ACHN (cell line): ENCODE measurements at regions not wholly inside any gene's neighbourhood (a gene's known extent, or its start where the extent isn't known, plus 50 kb on each side); places are given as distances from the start of the nearest gene placed in this dataset.

Experiments used
- DNase-seq: peaks from one replicate; pipeline ENCODE4 v3.0.0-alpha.2; 2015
- in situ Hi-C: cut with HindIII; loops from 2 replicates; pipeline ENCODE4 v1.10.0; 2017; ENCODE audit warnings: low sequenced_read_pairs, low pct_ligation_motif_present, low pct_unique_long_range_greater_than_20kb

GRCh38 chr6:68427630-68428029 lies 207.5 kb upstream of the ADGRB3 start:
- in situ Hi-C loops = no loop called here
- peak; percentile 40 for DNase-seq

- DNase-seq = no peak
- in situ Hi-C loops = no loop called here
Measured at GRCh38 chr6:68410021-68410420, 225.1 kb upstream of the ADGRB3 start.

GRCh38 chr6:68400396-68400795 lies 234.7 kb upstream of the ADGRB3 start:
- no peak for DNase-seq
- in situ Hi-C loops = no loop called here

GRCh38 chr6:68391953-68392352 lies 243.1 kb upstream of the ADGRB3 start:
- in situ Hi-C loops = no loop called here
- no peak for DNase-seq

- in situ Hi-C loops = no loop called here
Measured at GRCh38 chr6:68372991-68373390, 262.1 kb upstream of the ADGRB3 start.

GRCh38 chr6:68368845-68369244 lies 266.2 kb upstream of the ADGRB3 start:
- in situ Hi-C loops = no loop called here
- no peak for DNase-seq

More at GRCh38 chr6:68372991-68373390, 262.1 kb upstream of the ADGRB3 start:
- no peak for DNase-seq

- in situ Hi-C loops = no loop called here
Measured at GRCh38 chr6:68364271-68364805, 270.7 kb upstream of the ADGRB3 start.

GRCh38 chr6:68343901-68344300 lies 291.2 kb upstream of the ADGRB3 start:
- in situ Hi-C loops = no loop called here
- peak; percentile 69 for DNase-seq

More at GRCh38 chr6:68364271-68364805, 270.7 kb upstream of the ADGRB3 start:
- no peak for DNase-seq

GRCh38 chr6:68342286-68342685 lies 292.8 kb upstream of the ADGRB3 start:
- in situ Hi-C loops = no loop called here
- no peak for DNase-seq

GRCh38 chr6:68339488-68340131 lies 295.5 kb upstream of the ADGRB3 start:
- in situ Hi-C loops = no loop called here
- DNase-seq = no peak

- in situ Hi-C loops = no loop called here
- no peak for DNase-seq
Measured at GRCh38 chr6:68333442-68333841, 301.6 kb upstream of the ADGRB3 start.

GRCh38 chr6:68328156-68328555 lies 306.9 kb upstream of the ADGRB3 start:
- DNase-seq = no peak
- in situ Hi-C loops = no loop called here

- DNase-seq = no peak
- in situ Hi-C loops = no loop called here
Measured at GRCh38 chr6:68326762-68327161, 308.3 kb upstream of the ADGRB3 start.

GRCh38 chr6:68317366-68317765 lies 317.7 kb upstream of the ADGRB3 start:
- in situ Hi-C loops = no loop called here
- no peak for DNase-seq

- in situ Hi-C loops = no loop called here
- DNase-seq = peak; percentile 2
Measured at GRCh38 chr6:68313911-68314310, 321.2 kb upstream of the ADGRB3 start.

- DNase-seq = no peak
- in situ Hi-C loops = no loop called here
Measured at GRCh38 chr6:68307301-68307700, 327.8 kb upstream of the ADGRB3 start.

- in situ Hi-C loops = no loop called here
- DNase-seq = no peak
Measured at GRCh38 chr6:68296126-68296525, 339.0 kb upstream of the ADGRB3 start.

GRCh38 chr6:68282646-68283045 lies 352.4 kb upstream of the ADGRB3 start:
- in situ Hi-C loops = no loop called here
- DNase-seq = no peak

- in situ Hi-C loops = no loop called here
- DNase-seq = peak; percentile 6
Measured at GRCh38 chr6:68279793-68280557, 355.1 kb upstream of the ADGRB3 start.

- DNase-seq = no peak
- in situ Hi-C loops = no loop called here
Measured at GRCh38 chr6:68273297-68273696, 361.8 kb upstream of the ADGRB3 start.
